ENCODE measurements at regions not wholly inside any gene's neighbourhood (a gene's known extent, or its start where the extent isn't known, plus 50 kb on each side); places are given as distances from the start of the nearest gene placed in this dataset.

DNA sequence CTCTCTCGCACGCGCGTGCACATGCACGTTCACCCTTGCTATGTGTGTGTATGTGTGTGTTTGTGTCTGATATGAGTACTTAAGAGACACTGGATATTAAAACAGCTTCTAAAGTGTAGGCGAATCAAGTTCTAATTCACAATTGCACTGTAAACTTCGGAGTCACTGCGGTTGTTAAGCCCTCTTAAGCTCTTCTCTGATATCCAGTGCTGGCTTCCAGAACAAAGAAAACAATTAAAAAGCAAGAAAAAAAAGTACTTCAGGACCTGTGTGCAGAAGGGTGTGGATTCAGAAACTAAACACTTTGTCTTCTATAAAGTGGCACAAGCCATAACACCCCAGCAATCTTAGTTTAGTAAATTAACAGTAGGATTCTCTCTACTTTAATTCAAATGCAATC, 300.2 kb downstream of the PCDH7 start:
- TF ChIP-seq GATA2 (IDR thresholded peaks at IDR 0.05; ENCODE audit: low read depth, low read length) (no peak), GATA3 (IDR thresholded peaks at IDR 0.05; ENCODE audit: low read depth, low read length) (no peak)

DNA sequence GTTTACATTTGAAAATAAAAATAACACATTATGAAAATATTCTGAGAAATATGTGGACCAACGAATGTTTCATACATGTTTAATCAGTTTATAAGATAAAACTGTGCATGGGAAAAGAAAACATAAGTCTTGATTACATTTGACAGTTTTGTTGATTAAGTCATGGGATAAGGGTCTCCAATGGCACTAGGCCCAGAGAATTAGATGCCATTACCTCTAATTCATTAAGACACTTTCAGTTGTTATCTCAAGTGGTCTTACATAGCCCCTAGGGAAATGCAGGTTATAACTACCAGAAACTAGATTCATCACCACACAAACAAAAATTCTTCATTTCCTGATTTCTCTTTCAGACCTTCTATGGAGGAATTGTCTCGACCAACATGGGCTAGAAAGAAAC, 300.8 kb downstream of the PCDH7 start:
- peak; percentile 85 for TF ChIP-seq GATA3 (IDR thresholded peaks at IDR 0.05; ENCODE audit: low read depth, low read length)
- peak; percentile 74; the same call in 1 of the 2 replicates for TF ChIP-seq GATA2 (IDR thresholded peaks at IDR 0.05; ENCODE audit: low read depth, low read length)

DNA sequence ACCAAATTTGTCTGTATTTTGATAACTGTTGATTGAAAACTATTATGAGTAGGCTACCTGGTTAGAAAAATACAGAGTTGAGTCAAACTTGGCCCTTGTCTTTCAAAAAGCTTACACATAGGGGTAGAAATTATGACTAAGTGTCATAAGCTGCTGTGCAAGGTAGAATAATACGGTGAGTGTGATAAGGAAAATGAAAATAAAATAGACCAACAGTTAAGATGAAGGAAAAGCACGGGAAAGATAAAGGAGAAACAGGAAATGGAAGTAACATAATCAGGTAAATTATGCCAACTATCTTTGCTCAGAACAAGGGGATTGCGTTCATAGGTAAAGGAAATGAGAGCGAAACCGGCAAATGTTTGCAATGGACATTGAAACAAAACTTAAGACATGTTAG, 302.5 kb downstream of the PCDH7 start:
- TF ChIP-seq GATA3 (IDR thresholded peaks at IDR 0.05; ENCODE audit: low read depth, low read length) (no peak), GATA2 (IDR thresholded peaks at IDR 0.05; ENCODE audit: low read depth, low read length) (no peak)

DNA sequence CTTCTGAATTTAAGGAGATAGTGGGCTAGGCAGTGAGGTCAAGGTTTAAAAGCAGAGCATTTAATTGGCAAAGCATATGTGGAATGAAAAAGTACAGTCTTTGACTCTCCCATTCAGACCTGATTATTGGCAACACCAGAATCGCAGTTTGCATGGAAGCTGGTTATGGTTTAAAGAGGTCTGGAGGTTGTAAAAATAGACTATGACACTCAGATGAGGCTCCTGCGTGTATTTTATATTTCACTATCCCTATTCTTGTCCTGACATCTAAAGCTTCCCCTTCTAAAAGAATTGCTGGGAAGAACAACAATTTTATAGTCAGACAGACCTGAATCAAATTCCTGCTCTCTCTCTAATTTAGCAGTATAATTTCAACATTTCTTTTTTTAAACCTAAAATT, 302.9 kb downstream of the PCDH7 start:
- no peak for TF ChIP-seq GATA3 (IDR thresholded peaks at IDR 0.05; ENCODE audit: low read depth, low read length)
- no peak for TF ChIP-seq GATA2 (IDR thresholded peaks at IDR 0.05; ENCODE audit: low read depth, low read length)

DNA sequence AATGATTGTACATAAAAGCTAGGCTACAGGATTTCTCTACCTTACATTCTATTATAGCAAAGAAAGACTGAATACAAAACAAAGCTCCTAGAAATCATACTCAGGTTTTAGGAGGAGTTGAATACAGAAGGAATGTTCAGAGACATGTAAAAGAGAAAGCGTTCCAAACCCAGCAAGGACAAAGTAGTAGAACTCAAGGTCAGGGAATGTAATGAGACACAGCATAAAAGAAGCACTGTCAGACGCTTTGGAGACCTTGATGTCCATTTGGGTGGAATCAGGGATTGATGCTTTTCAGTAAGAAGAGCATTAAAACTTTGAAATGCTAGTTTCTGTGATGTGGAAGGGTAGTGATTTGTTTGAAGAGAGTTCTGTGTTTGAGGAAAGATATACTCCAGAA, 303.6 kb downstream of the PCDH7 start:
- TF ChIP-seq GATA3 (IDR thresholded peaks at IDR 0.05; ENCODE audit: low read depth, low read length) (no peak), GATA2 (IDR thresholded peaks at IDR 0.05; ENCODE audit: low read depth, low read length) (no peak)

DNA sequence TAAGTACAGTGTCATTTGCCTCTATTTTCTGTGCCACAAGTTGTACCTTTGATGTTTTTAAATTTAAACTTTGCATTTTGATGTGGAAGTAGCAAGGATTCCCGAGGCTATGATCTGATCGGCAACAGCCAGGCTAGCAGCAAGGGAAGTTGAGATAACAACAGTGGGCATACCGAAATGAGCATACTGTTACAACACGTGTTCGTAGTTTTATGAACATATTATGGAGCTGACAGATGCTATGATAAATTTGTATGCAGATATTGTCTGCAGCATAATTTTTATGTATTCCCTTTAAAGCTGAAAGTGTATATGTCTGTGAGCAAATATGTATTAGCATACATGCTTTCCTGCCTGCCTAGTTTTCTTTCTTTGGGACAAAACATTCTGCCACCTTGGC, 306.1 kb downstream of the PCDH7 start:
- TF ChIP-seq GATA2 (IDR thresholded peaks at IDR 0.05; ENCODE audit: low read depth, low read length) (peak; percentile 75), GATA3 (IDR thresholded peaks at IDR 0.05; ENCODE audit: low read depth, low read length) (peak; percentile 50; the same call in 1 of the 2 replicates)

DNA sequence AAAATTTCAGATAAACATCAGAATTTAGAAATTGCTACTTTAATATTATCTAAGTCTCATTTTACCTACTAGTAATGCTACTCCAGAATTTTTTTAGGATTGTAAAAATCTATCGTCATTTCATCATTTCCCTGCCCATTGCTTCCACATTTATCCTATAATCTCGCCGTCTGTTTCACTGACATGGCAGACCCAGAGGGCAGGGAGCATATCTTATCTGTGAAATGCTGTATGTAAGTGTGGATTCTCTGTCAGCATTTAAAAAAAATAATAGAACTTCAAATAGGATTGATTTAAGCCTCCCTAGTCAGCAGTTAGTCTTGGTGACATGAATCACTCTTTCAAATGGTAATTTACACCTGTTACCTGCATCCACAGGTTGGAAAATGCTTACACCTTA, 314.4 kb downstream of the PCDH7 start:
- TF ChIP-seq GATA3 (IDR thresholded peaks at IDR 0.05; ENCODE audit: low read depth, low read length) (peak; percentile 82), GATA2 (IDR thresholded peaks at IDR 0.05; ENCODE audit: low read depth, low read length) (peak; percentile 78; the same call in 1 of the 2 replicates)

DNA sequence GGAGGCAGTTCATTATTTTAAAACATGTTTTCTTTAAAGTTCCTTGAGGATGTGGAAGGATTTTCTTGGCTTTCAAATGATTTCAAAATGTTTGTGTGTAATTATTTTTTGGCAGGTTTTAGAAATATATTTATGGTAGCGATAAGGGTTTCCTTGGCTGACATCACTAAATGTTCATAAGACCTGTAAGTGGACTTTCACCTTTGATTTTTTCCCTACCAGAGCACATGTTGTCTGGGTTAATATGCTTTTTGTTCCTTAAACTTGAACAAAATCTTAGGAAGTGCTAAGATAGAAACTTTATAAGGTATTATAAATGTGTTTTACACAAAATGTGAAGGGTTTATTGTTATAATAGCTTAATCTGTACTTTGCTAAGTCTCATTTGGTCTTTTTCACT, 315.6 kb downstream of the PCDH7 start:
- no peak for TF ChIP-seq GATA3 (IDR thresholded peaks at IDR 0.05; ENCODE audit: low read depth, low read length)
- TF ChIP-seq GATA2 (IDR thresholded peaks at IDR 0.05; ENCODE audit: low read depth, low read length) = no peak

DNA sequence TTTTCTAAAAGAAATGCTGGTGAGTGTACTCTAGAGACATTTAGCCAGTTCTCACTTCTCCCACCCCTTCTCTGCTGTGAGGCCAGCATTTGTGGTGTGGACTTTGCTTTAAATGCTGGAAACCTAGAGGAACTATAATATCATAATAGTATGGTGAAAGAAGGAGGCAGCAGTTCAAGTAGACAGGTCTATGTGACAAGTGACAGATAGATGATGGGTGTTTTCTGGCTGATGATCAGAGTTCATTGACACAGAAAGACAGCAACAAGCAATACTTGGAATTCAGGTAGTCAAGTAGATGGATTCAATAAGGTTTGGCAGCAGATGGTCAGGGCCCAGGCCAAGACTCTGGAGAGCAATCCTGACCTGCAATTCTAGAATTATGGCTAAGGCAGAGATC, 317.5 kb downstream of the PCDH7 start:
- TF ChIP-seq GATA2 (IDR thresholded peaks at IDR 0.05; ENCODE audit: low read depth, low read length) (no peak), GATA3 (IDR thresholded peaks at IDR 0.05; ENCODE audit: low read depth, low read length) (no peak)

DNA sequence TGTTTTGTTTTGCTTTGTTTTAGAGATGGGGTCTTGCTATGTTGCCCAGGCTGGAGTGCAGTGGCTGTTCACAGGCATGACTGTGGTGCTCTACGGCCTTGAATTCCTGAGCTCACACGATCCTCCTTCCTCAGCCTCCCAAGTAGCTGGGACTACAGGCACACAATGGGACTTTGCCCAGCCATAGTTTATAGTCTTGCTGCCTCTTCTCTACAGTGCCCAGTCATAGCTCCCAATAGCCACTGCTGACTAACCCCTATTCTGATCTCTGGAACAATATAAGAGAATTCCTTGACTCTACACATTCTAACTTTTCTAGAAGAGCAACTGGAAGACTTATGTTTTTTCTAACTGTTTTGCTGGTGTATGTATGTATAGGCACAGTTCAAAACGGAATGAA, 319.2 kb downstream of the PCDH7 start:
- TF ChIP-seq GATA2 (IDR thresholded peaks at IDR 0.05; ENCODE audit: low read depth, low read length) = no peak
- no peak for TF ChIP-seq GATA3 (IDR thresholded peaks at IDR 0.05; ENCODE audit: low read depth, low read length)

DNA sequence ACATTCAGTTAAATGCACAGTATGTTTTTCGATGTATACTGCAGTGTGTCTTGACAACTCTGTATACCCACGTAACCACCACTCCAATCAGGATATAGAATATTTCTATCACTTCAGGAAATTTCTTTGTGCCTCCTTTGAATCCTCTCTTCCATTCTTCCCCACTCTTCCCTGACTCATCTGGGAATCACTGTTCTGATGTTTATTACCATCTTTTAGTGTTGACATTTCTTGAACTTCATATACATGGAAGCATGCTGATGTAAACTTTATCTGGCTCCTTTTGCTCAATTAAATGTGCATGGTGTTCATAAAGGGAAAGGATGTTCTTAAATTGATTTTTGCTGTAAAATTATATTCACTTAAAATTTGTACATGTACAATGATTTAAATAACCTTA, 319.9 kb downstream of the PCDH7 start:
- TF ChIP-seq GATA3 (IDR thresholded peaks at IDR 0.05; ENCODE audit: low read depth, low read length) (no peak), GATA2 (IDR thresholded peaks at IDR 0.05; ENCODE audit: low read depth, low read length) (no peak)

DNA sequence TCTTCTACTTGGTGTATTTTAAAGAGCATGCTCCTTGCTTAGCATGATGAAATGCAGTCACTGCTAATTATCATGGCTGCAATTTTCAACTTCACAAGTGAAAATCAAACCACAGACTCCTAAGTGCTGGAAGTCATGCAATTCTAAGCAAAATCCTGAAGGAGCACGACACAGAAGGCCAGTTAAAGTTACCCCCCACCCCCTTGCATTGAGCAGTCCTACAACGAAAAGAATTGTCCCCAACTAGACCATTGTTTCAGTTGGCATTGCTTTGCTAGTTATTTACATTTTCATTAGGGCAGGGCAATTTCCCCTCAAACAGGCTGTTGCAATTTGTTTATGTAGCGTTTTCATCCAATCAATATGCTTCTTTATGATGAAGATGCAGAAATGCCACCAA, 321.2 kb downstream of the PCDH7 start:
- TF ChIP-seq GATA3 (IDR thresholded peaks at IDR 0.05; ENCODE audit: low read depth, low read length) = no peak

DNA sequence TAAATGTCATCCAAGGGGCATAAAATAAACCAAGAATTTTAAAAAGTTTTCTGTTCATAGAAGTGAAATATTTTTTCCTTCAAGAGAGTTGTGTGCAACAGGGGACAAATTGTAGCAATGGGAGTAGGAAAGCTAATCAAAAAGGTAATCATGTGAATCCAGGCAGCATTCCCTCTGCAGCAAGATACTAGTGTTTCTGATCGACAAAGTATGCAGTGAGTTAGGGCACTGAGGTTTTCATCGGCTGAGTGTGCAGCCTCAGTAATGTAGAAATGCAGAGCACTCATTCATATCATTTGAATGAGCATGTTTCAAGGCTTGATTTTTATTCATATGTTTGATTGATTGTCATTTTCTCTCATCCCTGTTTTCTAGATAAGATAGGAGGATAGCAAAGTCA, 321.7 kb downstream of the PCDH7 start:
- TF ChIP-seq GATA3 (IDR thresholded peaks at IDR 0.05; ENCODE audit: low read depth, low read length) (no peak), GATA2 (IDR thresholded peaks at IDR 0.05; ENCODE audit: low read depth, low read length) (no peak)

DNA sequence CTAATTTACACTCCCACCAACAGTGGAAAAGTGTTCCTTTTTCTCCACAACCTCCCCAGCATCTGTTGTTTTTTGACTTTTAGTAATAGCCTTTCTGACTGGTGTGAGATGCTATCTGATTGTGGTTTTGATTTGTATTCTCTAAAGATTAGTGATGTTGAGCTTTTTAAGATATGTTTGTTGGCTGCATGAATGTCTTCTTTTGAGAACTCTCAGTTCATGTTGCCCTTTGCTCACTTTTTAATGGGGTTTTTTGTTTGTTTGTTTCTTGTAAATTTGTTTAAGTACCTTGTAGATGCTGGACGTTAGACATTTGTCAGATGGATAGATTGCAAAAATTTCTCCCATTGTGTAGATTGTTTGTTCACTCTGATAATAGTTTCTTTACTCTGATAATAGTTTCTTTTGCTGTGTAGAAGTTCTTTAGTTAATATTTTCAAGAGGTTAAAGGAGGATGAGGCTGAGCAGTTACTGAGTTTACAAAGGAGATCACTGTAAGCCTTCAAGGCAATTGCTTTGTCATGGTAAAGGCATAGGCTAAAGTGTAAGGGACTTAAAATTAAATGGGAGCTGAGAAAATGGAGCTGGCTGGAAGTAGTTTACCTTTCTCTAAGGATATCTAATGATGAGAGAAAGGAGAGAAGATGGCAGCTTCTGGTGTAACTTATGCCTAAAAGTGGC, 323.4 kb downstream of the PCDH7 start:
- no peak for TF ChIP-seq GATA3 (IDR thresholded peaks at IDR 0.05; ENCODE audit: low read depth, low read length)

DNA sequence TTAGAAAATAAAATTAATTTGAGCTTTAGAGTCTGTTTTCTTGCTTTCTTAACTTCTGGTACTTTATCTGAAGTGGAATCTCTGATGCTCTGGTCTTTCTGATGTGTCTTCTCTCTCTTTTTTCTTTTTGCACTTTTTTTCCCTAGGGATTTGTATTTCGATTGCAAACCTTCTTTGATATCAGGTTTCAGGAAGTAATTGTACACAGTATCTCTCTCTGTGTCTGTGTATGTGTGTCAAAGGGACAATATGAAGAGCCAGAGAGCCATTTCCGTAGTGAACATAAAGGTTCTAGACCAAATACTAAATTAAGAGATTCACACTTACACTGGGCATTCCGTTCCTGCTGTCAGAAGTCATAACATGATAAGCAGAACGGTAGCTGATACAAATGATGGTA, 325.0 kb downstream of the PCDH7 start:
- TF ChIP-seq GATA3 (IDR thresholded peaks at IDR 0.05; ENCODE audit: low read depth, low read length) (no peak), GATA2 (IDR thresholded peaks at IDR 0.05; ENCODE audit: low read depth, low read length) (no peak)

DNA sequence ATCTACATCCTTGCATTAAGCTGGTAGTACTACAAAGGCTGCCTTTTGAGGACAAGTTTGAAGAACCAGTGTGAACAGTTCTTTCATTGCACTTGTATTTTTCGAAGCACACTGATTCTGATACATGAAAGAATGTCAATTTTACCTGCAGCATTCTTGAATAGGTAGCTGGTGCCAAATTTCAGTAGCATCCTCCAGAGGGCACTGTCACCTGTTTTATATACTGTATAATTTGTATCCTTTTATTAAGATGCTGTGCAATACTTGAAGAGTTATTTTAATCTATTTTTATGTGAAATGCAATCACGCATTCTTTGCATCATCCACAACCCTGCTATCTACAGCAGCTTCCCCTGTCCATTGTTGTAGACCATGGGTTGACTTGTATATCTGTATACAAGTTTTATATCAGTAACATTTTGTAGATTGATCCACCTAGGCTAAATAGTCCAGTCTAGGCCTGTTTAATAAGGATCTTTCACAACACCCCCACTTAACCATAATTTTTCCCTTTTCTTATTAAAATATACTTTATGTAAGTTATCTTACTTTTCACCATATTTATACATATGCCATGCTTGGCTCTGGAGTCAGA, 325.7 kb downstream of the PCDH7 start:
- TF ChIP-seq GATA2 (IDR thresholded peaks at IDR 0.05; ENCODE audit: low read depth, low read length) (no peak), GATA3 (IDR thresholded peaks at IDR 0.05; ENCODE audit: low read depth, low read length) (no peak)

Measured in SH-SY5Y (cell line).